ENCODE measurements at regions not wholly inside any gene's neighbourhood (a gene's known extent, or its start where the extent isn't known, plus 50 kb on each side); places are given as distances from the start of the nearest gene placed in this dataset.
A peak's percentile ranks its signal among the peaks of the same experiment; 100 is the strongest.

GRCh38 chr1:222095606-222096475, 354.0 kb upstream of the DUSP10 start:
- TF ChIP-seq POLR2A (IDR thresholded peaks at IDR 0.05) (no peak), CTCF (IDR thresholded peaks at IDR 0.05 in 4 of 5, conservative IDR thresholded peaks at IDR 0.05 in 1 of 5) (peak in 4 of 5 experiments; percentile 32 to 58 (median 50))
